Heart right ventricle (tissue), 16 donors: ENCODE measurements at regions not wholly inside any gene's neighbourhood (a gene's known extent, or its start where the extent isn't known, plus 50 kb on each side); places are given as distances from the start of the nearest gene placed in this dataset.

Source experiments
- ATAC-seq, 8 donors: fragments of 200-7000 bp; cut with Tn5 transposase; one replicate each; pipeline ENCODE4 v1.9.1; 2020; ENCODE audit warnings: mild to moderate bottlenecking in 8 of 8, moderate library complexity in 8 of 8, moderate number of reproducible peaks in 1 of 8
- DNase-seq, 2 donors: peaks; one replicate each; pipeline ENCODE4 v3.0.0-alpha.2; 2020
- H3K27ac ChIP-seq, 10 donors: fragments of 200-600 bp; sonication (generic) in 2 of 10; one replicate each; pipeline versions ENCODE4 v1.5.0 to v1.8.0; 2020 to 2022; ENCODE audit warnings: mild to moderate bottlenecking in 3 of 10
- H3K27me3 ChIP-seq, 7 donors: fragments of 200-600 bp; one replicate each; pipeline ENCODE4 v1.8.0; 2021 to 2022; ENCODE audit warnings: mild to moderate bottlenecking in 2 of 7
- H3K36me3 ChIP-seq, 9 donors: fragments of 200-600 bp; sonication (generic) in 1 of 9; one replicate each; pipeline versions ENCODE4 v1.5.0 to v1.8.0; 2020 to 2022; ENCODE audit warnings: mild to moderate bottlenecking in 2 of 9
- H3K4me1 ChIP-seq, 9 donors: fragments of 200-600 bp; sonication (generic) in 1 of 9; one replicate each; pipeline versions ENCODE4 v1.5.0 to v1.8.0; 2020 to 2022; ENCODE audit warnings: mild to moderate bottlenecking in 4 of 9
- H3K4me3 ChIP-seq, 10 donors: fragments of 200-600 bp; sonication (generic) in 2 of 10; one replicate each; pipeline versions ENCODE4 v1.5.0 to v1.8.0; 2020 to 2022; ENCODE audit warnings: mild to moderate bottlenecking in 7 of 10, moderate library complexity in 2 of 10
- H3K9me3 ChIP-seq, 11 donors: fragments of 200-600 bp in 10 of 11; sonication (generic) in 2 of 11; one replicate each; pipeline versions ENCODE4 v1.5.0 to v1.8.0; 2013 to 2022; ENCODE audit warnings: mild to moderate bottlenecking in 2 of 11, control low read depth in 1 of 11, moderate library complexity in 1 of 11
- CTCF ChIP-seq, 9 donors: fragments of 200-600 bp; sonication (generic) in 2 of 9; IDR thresholded peaks; one replicate each; pipeline versions ENCODE4 v1.5.0 to v1.8.0; 2021 to 2022; ENCODE audit warnings: antibody characterized with exemption in 9 of 9, mild to moderate bottlenecking in 5 of 9, moderate library complexity in 1 of 9
- WGBS, 2 donors: extraction: QIAGEN DNeasy Blood & Tissue Kit; methylation state at CpG; one replicate each; pipeline ENCODE4 v1.1.7; 2013; ENCODE audit warnings: inconsistent platforms in 1 of 2; 5-methylcytosine and 5-hydroxymethylcytosine counted together
- intact Hi-C, 10 donors: fragments of 100-400 bp; cut with DNase I; formaldehyde crosslinking; loops; one replicate each; pipeline versions ENCODE4 v1.11.1 to v1.14.2; 2022
- donor health status: Arrhythmogenic right ventricular cardiomyopathy.
- donor health status: ischemic (EF 13 %, LVEDD 7.1; RV severe dilation, severe dysfunction).
- donor health status: healthy with polysubstance abuse.
- donor health status: DM: no; HTN: yes; CAD: no.
- donor health status: DM: no; HTN: no; CAD: no.
- donor health status: ischemic (EF 25% LVEDD 6.9; RV normal size, moderate dysfunction).
- donor health status: ischemic (EF 25% LVEDD 5.7; RV mildly dilated, moderate dysfunction).
- donor health status: healthy.
- donor health status: DM: yes; HTN: yes; CAD: no.
- donor health status: Ischemic cardiomyopathy.
- donor health status: ischemic (EF 35%, LVEDD 5.7; RV mildly dilated, moderate dysfunction).
- donor health status: nonischemic (EF 11% LVEDD 7.7; RV severe dilation, severe dysfunction).
- donor health status: DM: yes; HTN: yes; CAD: no.
- donor health status: PGD.
- donor health status: ischemic (EF 29% LVEDD 5.4; RV normal size, mild dysfunction).
- donor health status: nonischemic (EF 23%, LVEDD 6.1; RV moderate dilation, normal function).

- no peak overlapping the region for H3K4me3 ChIP-seq
- ATAC-seq, result peak in 5 of 8 donors; percentile 43 to 83 (median 63)
- intact Hi-C loops, result loop anchor here in 2 of 10 donors (10.0 kb wide), 2 partner anchors 50 to 60 kb away; no protein-coding TSS in a partner anchor
- H3K27ac ChIP-seq, result peak overlapping the region in 9 of 10 donors; percentile 38 to 77 (median 65)
- no peaks in the 10 kb centered on the region for H3K9me3 ChIP-seq
- H3K36me3 ChIP-seq, result no peaks in the 10 kb centered on the region
- H3K27me3 ChIP-seq, result no peaks in the 10 kb centered on the region
- peaks cover 0 to 22% (median 15%) of the 10 kb centered on the region in 9 donors for H3K4me1 ChIP-seq
- DNase-seq, result no peak
- no peak for TF ChIP-seq CTCF (IDR thresholded peaks at IDR 0.05)
- 91 to 93% methylated on average over 3 of the region's 3 CpGs for WGBS, 2 donors
Observed at GRCh38 chr15:31555022-31555421, 228.4 kb downstream of the KLF13 start.

GRCh38 chr15:31556494-31557150 lies 230.0 kb downstream of the KLF13 start:
- peaks cover 0 to 22% (median 15%) of the 10 kb centered on the region in 9 donors for H3K4me1 ChIP-seq
- H3K4me3 ChIP-seq, result no peak overlapping the region
- H3K36me3 ChIP-seq, result no peaks in the 10 kb centered on the region
- H3K27ac ChIP-seq, result no peak overlapping the region
- no peak for ATAC-seq
- no peaks in the 10 kb centered on the region for H3K9me3 ChIP-seq
- 89 to 92% methylated on average over 9 of the region's 9 CpGs for WGBS, 2 donors
- intact Hi-C loops, result loop anchor here in 2 of 10 donors (10.0 kb wide), 2 partner anchors 52 to 62 kb away; no protein-coding TSS in a partner anchor
- DNase-seq, result no peak
- no peaks in the 10 kb centered on the region for H3K27me3 ChIP-seq
- no peak for TF ChIP-seq CTCF (IDR thresholded peaks at IDR 0.05)

- no peak for ATAC-seq
- 68 to 83% methylated on average over 7 of the region's 7 CpGs for WGBS, 2 donors
- Histone ChIP-seq H3K27me3 (no peaks in the 10 kb centered on the region), H3K9me3 (no peaks in the 10 kb centered on the region), H3K36me3 (no peaks in the 10 kb centered on the region), H3K27ac (no peak overlapping the region), H3K4me1 (peaks cover 0 to 22% (median 15%) of the 10 kb centered on the region in 9 donors), H3K4me3 (no peak overlapping the region)
- TF ChIP-seq CTCF (IDR thresholded peaks at IDR 0.05), result no peak
- intact Hi-C loops, result loop anchor here in 2 of 10 donors (10.0 kb wide), 2 partner anchors 53 to 63 kb away; no protein-coding TSS in a partner anchor
- DNase-seq, result no peak
Observed at GRCh38 chr15:31557899-31558298, 231.3 kb downstream of the KLF13 start.

- Histone ChIP-seq H3K9me3 (no peaks in the 10 kb centered on the region), H3K4me1 (peaks cover 0 to 22% (median 14%) of the 10 kb centered on the region in 9 donors), H3K27ac (no peak overlapping the region), H3K4me3 (no peak overlapping the region), H3K36me3 (no peaks in the 10 kb centered on the region), H3K27me3 (no peaks in the 10 kb centered on the region)
- ATAC-seq (no peak), DNase-seq (no peak)
- intact Hi-C loops, result loop anchor here in 2 of 10 donors (10.0 kb wide), 2 partner anchors 54 to 64 kb away; no protein-coding TSS in a partner anchor
- WGBS, 2 donors, result 88 to 91% methylated on average over 12 of the region's 12 CpGs
- TF ChIP-seq CTCF (IDR thresholded peaks at IDR 0.05), result no peak
Observed at GRCh38 chr15:31558840-31559239, 232.2 kb downstream of the KLF13 start.
